ENCODE measurements at regions not wholly inside any gene's neighbourhood (a gene's known extent, or its start where the extent isn't known, plus 50 kb on each side); places are given as distances from the start of the nearest gene placed in this dataset.

- TF ChIP-seq POLR2A (IDR thresholded peaks at IDR 0.05; ENCODE audit: low read length) (no peak), GATA1 (IDR thresholded peaks at IDR 0.05; ENCODE audit: low read depth, low read length) (no peak)
Observed at GRCh38 chr4:33193109-33193508, 2472.9 kb downstream of the PCDH7 start.
